Body of pancreas (tissue), 4 donors: ENCODE measurements at regions not wholly inside any gene's neighbourhood (a gene's known extent, or its start where the extent isn't known, plus 50 kb on each side); places are given as distances from the start of the nearest gene placed in this dataset.

Experiments used
- ATAC-seq: fragments of 150-250 bp; one replicate; pipeline ENCODE4 v1.9.1; 2016
- DNase-seq, 4 donors: peaks; one replicate each; pipeline ENCODE4 v3.0.0-alpha.2; 2019
- H3K27ac ChIP-seq, 4 donors: fragments of 200-600 bp; sonication (generic); 1 replicate in 3 of 4; 2 replicates in 1 of 4; pipeline versions ENCODE4 v1.5.1 to v1.6.1; 2016 to 2019; ENCODE audit warnings: mild to moderate bottlenecking in 1 of 4, mixed read lengths in 1 of 4, moderate library complexity in 1 of 4
- H3K27me3 ChIP-seq, 2 donors: fragments of 200-600 bp; sonication (generic); one replicate each; pipeline ENCODE4 v1.6.0; 2016; ENCODE audit warnings: mild to moderate bottlenecking in 1 of 2
- H3K36me3 ChIP-seq, 2 donors: fragments of 200-600 bp; sonication (generic); replicated peaks in 1 of 2; 2 replicates each; pipeline ENCODE4 v1.5.1; 2016; ENCODE audit warnings: low read depth in 2 of 2; ENCODE audit not compliant: insufficient read depth in 1 of 2
- H3K4me1 ChIP-seq: fragments of 200-600 bp; sonication (generic); one replicate; pipeline ENCODE4 v1.6.0; 2016
- H3K4me3 ChIP-seq, 2 donors: fragments of 200-600 bp; sonication (generic); 1 replicate in 1 of 2; 2 replicates in 1 of 2; pipeline ENCODE4 v1.5.1; 2016 to 2019
- H3K9me3 ChIP-seq, 3 donors: fragments of 200-600 bp; sonication (generic); 1 replicate in 2 of 3; 2 replicates in 1 of 3; pipeline ENCODE4 v1.5.1; 2016
- POLR2A ChIP-seq, 3 donors: fragments of 450-650 bp; IDR thresholded peaks; one replicate each; pipeline ENCODE4 v1.6.1; 2016; ENCODE audit warnings: antibody characterized with exemption in 3 of 3, mild to moderate bottlenecking in 2 of 3
- WGBS, 2 donors: methylation state at CpG; one replicate each; pipeline ENCODE4 v1.1.5; 2017; 5-methylcytosine and 5-hydroxymethylcytosine counted together
- intact Hi-C: fragments of 100-400 bp; cut with DNase I; formaldehyde crosslinking; loops from one replicate; pipeline ENCODE4 v1.15.1; 2023
- TF ChIP-seq, protein P1 (sequence below), 7 experiments: fragments of 450-650 bp in 4 of 7; fragments of 200-600 bp in 3 of 7; sonication (generic) in 3 of 7; IDR thresholded peaks; one replicate each; pipeline ENCODE4 v1.5.1; 2016 to 2019; ENCODE audit warnings: antibody characterized with exemption in 7 of 7

DNA sequence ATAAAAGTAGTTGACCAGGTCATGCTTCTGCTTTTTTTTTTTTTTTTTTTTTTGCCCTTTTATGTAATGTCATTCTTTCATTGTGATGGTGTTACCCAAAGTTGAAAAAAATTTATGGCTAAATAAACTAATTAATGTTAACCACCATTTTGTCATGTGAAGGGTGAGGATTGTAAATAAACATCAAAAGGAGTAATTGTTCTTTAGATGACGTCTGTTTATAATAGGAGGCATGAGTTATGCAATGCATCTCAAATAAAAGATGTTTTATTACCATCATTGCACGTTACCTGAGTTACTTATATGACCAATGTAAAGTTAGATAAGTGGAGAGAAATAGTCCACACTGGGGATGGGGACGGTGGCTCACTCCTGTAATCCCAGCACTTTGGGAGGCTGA is 349.9 kb upstream of the PDE3A start:
- 28 to 38% methylated on average over 3 of the region's 3 CpGs for WGBS, 2 donors
- Histone ChIP-seq H3K9me3 (no peaks in the 10 kb centered on the region), H3K4me1 (peaks cover 5% of the 10 kb centered on the region), H3K27ac (no peak overlapping the region), H3K27me3 (no peaks in the 10 kb centered on the region), H3K4me3 (no peak overlapping the region), H3K36me3 (no peaks in the 10 kb centered on the region)
- ATAC-seq, result peak; percentile 42
- intact Hi-C loops, result no loop called here
- no peak for DNase-seq
- TF ChIP-seq, protein P1, sequence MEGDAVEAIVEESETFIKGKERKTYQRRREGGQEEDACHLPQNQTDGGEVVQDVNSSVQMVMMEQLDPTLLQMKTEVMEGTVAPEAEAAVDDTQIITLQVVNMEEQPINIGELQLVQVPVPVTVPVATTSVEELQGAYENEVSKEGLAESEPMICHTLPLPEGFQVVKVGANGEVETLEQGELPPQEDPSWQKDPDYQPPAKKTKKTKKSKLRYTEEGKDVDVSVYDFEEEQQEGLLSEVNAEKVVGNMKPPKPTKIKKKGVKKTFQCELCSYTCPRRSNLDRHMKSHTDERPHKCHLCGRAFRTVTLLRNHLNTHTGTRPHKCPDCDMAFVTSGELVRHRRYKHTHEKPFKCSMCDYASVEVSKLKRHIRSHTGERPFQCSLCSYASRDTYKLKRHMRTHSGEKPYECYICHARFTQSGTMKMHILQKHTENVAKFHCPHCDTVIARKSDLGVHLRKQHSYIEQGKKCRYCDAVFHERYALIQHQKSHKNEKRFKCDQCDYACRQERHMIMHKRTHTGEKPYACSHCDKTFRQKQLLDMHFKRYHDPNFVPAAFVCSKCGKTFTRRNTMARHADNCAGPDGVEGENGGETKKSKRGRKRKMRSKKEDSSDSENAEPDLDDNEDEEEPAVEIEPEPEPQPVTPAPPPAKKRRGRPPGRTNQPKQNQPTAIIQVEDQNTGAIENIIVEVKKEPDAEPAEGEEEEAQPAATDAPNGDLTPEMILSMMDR (IDR thresholded peaks at IDR 0.05), result no peak
- no peak for TF ChIP-seq POLR2A (IDR thresholded peaks at IDR 0.05)

DNA sequence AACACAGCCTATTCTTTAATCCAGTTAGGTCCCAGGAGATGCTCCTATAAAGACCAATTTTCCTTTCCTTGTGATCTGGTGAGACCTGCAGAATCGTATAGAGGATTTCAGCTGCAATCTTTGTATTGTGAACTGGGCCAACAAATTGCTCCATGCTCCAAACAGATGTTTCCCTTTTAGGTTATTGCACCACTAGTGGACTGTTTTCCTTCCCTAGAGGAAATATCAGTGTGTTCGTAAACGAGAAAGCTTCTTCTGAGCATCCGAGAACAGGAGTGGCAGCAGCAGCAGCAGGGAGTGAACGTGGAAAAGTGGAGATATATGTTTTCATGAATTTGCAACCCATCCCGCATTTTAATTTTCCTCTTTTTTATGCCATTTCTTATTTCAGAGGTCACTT is 344.1 kb upstream of the PDE3A start:
- intact Hi-C loops, result no loop called here
- Histone ChIP-seq H3K4me1 (no peaks in the 10 kb centered on the region), H3K27ac (no peak overlapping the region), H3K9me3 (no peaks in the 10 kb centered on the region), H3K36me3 (no peaks in the 10 kb centered on the region), H3K4me3 (no peak overlapping the region), H3K27me3 (no peaks in the 10 kb centered on the region)
- DNase-seq (no peak), ATAC-seq (no peak)
- TF ChIP-seq, protein P1 (IDR thresholded peaks at IDR 0.05), result no peak
- TF ChIP-seq POLR2A (IDR thresholded peaks at IDR 0.05), result no peak
- WGBS, 2 donors, result 71 to 77% methylated on average over 6 of the region's 6 CpGs

DNA sequence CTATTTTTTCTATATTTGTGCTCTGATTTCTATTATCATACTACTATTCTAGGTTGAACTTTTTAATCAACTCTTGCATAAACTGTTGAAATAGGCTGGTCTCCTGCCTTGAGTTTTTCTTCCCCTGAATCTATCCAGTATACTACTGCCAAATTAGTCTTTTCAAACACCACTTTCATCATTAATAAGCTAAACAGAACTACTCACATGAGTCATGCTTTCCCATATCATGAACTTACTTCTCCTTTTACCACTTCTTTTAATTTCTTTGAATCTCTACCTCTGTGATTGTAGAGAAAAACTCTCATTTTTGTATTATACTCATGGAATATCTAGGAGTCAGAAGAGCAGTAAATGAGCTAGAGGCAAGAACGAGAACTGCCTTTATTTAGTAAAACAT is 340.3 kb upstream of the PDE3A start:
- Histone ChIP-seq H3K27me3 (no peaks in the 10 kb centered on the region), H3K27ac (no peak overlapping the region), H3K4me1 (peaks cover 17% of the 10 kb centered on the region), H3K9me3 (no peaks in the 10 kb centered on the region), H3K36me3 (no peaks in the 10 kb centered on the region), H3K4me3 (no peak overlapping the region)
- ATAC-seq (no peak), DNase-seq (no peak)
- intact Hi-C loops, result no loop called here
- 78 to 79% methylated on average over 1 of the region's 1 CpG for WGBS, 2 donors
- TF ChIP-seq, protein P1 (IDR thresholded peaks at IDR 0.05), result no peak
- TF ChIP-seq POLR2A (IDR thresholded peaks at IDR 0.05), result no peak

DNA sequence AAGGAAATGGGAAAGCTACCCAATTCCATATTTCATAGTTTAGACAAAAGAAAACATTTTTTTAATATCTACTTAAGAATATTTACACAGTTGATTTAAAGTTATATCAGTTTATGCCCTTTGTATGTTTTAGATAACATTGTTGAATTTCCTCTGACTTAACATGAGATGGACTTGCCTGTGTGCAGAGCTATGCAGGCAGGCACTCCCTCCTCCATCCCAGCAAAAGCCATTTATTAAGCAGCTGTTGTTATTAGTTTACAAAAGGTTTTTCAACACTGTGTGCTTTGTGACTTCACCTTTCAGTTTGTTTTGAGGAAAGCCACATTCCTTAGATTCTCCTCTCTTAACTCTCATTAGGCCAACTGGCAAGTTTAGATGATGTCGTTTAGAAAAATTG is 337.5 kb upstream of the PDE3A start:
- H3K27ac ChIP-seq, result peak overlapping the region in 3 of 4 donors; percentile 25 to 69 (median 61)
- 0 to 15% methylated on average over 1 of the region's 1 CpG for WGBS, 2 donors
- peak; percentile 97 for ATAC-seq

DNA sequence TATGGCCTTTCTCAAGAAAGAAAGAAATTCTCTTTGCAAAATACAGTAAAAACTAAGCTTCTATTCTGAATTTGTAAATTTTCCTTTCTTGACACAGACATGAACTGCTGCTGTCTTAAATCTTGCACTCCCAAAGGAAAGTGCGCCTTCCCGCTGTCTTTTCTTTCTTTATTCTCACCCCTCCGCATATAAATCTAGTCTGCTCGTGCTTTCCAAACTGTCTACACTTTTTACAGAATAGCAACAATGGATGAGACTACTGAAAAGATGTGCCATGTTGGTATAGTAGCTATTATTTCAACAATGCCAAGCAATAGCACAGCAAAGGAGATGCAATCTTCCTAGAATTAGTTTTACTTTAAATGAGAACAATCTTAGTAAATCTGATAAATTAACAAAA is 328.8 kb upstream of the PDE3A start:
- H3K9me3 ChIP-seq, result no peaks in the 10 kb centered on the region
- H3K4me1 ChIP-seq, result no peaks in the 10 kb centered on the region
- TF ChIP-seq, protein P1 (IDR thresholded peaks at IDR 0.05), result no peak
- TF ChIP-seq POLR2A (IDR thresholded peaks at IDR 0.05), result no peak
- H3K27ac ChIP-seq, result no peak overlapping the region
- no peak overlapping the region for H3K4me3 ChIP-seq
- ATAC-seq, result no peak
- WGBS, 2 donors, result 91 to 95% methylated on average over 4 of the region's 4 CpGs
- intact Hi-C loops, result no loop called here
- no peak for DNase-seq
- no peaks in the 10 kb centered on the region for H3K36me3 ChIP-seq
- H3K27me3 ChIP-seq, result no peaks in the 10 kb centered on the region

More for the DNA sequence above, 337.5 kb upstream of the PDE3A start:
- TF ChIP-seq POLR2A (IDR thresholded peaks at IDR 0.05), result no peak
- TF ChIP-seq, protein P1 (IDR thresholded peaks at IDR 0.05), result no peak
- intact Hi-C loops, result no loop called here
- Histone ChIP-seq H3K27me3 (no peaks in the 10 kb centered on the region), H3K9me3 (no peaks in the 10 kb centered on the region), H3K4me1 (peaks cover 17% of the 10 kb centered on the region), H3K36me3 (no peaks in the 10 kb centered on the region), H3K4me3 (no peak overlapping the region)
- DNase-seq, result peak; percentile 19 to 34 (median 28)
